ENCODE measurements at regions not wholly inside any gene's neighbourhood (a gene's known extent, or its start where the extent isn't known, plus 50 kb on each side); places are given as distances from the start of the nearest gene placed in this dataset.

DNA sequence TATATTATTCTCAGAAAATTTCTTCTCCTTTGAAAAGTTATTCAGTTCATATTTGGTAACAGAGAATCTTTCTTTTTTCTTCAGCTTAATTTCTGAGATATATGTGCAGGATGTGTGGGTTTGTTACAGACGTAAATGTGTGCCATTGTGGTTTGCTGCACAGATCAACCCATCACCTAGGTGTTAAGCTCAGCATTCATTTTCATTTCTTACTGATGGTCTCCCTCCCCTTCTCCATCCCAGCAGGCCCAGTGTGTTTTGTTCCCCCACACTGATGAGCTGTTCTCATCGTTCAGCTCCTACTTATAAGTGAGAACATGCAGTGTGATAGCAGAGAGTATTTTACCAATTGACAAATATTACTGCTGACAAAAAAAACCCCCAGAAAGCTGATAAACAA lies 330.0 kb upstream of the CHD1 start:
- no peaks in the 10 kb centered on the region for H3K27me3 ChIP-seq
- WGBS, result 59% methylated on average over 2 of the region's 2 CpGs
- no peak for TF ChIP-seq CTCF (IDR thresholded peaks at IDR 0.05)
- TF ChIP-seq POLR2A (IDR thresholded peaks at IDR 0.05), result no peak
- no peak for TF ChIP-seq POLR2AphosphoS5 (IDR thresholded peaks at IDR 0.05)
- no peak for TF ChIP-seq EP300 (IDR thresholded peaks at IDR 0.05)
- DNase-seq (ENCODE audit: low spot score in 2 of 2), result no peak
- H3K36me3 ChIP-seq, result no peaks in the 10 kb centered on the region
- no peak overlapping the region for H3K4me3 ChIP-seq
- H3K4me1 ChIP-seq, result no peaks in the 10 kb centered on the region
- no peak overlapping the region for H3K27ac ChIP-seq
- H3K9me3 ChIP-seq, result no peaks in the 10 kb centered on the region

DNA sequence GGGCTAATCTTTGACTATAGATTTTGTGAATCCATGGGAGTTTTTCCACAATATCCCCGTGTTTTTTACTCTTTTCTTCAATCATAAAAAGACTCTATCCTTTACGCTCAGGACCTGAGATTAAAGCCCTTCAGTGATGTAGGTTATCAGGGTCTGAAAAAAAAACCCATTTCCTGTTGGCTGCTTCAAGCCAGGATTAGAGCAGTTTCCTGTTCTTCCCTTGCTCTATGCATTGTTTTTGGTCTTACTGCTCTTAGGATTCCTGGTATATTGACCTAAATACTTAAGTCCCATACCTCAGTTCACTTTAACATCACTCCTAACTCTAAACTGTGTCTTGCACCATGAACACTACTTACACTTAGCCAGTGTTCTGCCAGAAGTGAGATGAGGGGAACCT lies 319.3 kb upstream of the CHD1 start:
- DNase-seq (ENCODE audit: low spot score in 2 of 2), result no peak
- WGBS, result 62% methylated on average over 2 of the region's 2 CpGs
- Histone ChIP-seq H3K4me1 (no peaks in the 10 kb centered on the region), H3K9me3 (no peaks in the 10 kb centered on the region), H3K36me3 (no peaks in the 10 kb centered on the region), H3K27me3 (no peaks in the 10 kb centered on the region), H3K4me3 (no peak overlapping the region), H3K27ac (no peak overlapping the region)
- TF ChIP-seq CTCF (IDR thresholded peaks at IDR 0.05), result no peak
- no peak for TF ChIP-seq POLR2A (IDR thresholded peaks at IDR 0.05)
- TF ChIP-seq POLR2AphosphoS5 (IDR thresholded peaks at IDR 0.05), result no peak
- TF ChIP-seq EP300 (IDR thresholded peaks at IDR 0.05), result no peak

DNA sequence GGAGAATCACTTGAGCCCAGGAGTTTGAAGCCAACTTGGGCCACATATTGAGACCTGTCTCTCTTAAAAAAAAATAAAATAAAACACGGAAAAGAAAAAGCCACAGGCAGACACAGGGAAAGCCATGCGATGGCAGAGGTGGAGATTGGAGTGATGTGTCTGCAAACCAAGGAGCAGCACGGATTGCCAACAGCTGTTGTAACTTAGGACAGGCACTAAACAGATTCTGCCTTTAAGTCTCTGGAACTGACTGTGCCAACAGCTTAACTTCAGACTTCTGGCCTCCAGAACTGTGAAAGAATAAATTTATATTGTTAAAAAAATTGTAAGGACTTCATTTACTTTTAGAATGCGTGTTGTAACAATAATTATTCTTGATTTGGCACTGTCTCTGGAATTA lies 318.5 kb upstream of the CHD1 start:
- WGBS, result 67% methylated on average over 4 of the region's 4 CpGs
- no peak for DNase-seq (ENCODE audit: low spot score in 2 of 2)
- Histone ChIP-seq H3K9me3 (no peaks in the 10 kb centered on the region), H3K36me3 (no peaks in the 10 kb centered on the region), H3K4me3 (no peak overlapping the region), H3K27ac (no peak overlapping the region), H3K4me1 (no peaks in the 10 kb centered on the region), H3K27me3 (no peaks in the 10 kb centered on the region)
- TF ChIP-seq POLR2A (IDR thresholded peaks at IDR 0.05) (no peak), CTCF (IDR thresholded peaks at IDR 0.05) (no peak), POLR2AphosphoS5 (IDR thresholded peaks at IDR 0.05) (no peak), EP300 (IDR thresholded peaks at IDR 0.05) (no peak)

DNA sequence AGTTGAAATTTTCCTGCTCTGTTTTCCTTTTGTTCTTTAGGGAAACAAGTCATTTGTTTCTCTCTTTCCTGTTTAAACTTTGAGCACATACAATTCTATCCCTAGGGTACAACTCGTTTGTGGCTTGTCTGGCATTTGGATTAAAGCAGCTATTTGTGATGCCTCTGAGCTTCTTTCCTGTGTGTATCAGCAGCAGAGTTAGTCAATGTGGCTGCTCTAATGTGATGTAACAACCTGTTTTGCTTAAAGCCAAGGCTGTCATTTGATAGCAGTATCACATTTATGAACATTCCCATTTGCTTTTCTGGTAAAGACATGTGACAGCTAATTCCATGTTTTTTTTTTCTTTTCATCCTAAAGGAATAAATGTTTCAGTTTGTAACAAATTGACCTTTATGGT lies 314.3 kb upstream of the CHD1 start:
- Histone ChIP-seq H3K9me3 (no peaks in the 10 kb centered on the region), H3K27me3 (no peaks in the 10 kb centered on the region)
- 15% methylated on average over 1 of the region's 1 CpG for WGBS

GRCh38 chr5:99239826-99240360 lies 311.1 kb upstream of the CHD1 start:
- TF ChIP-seq EP300 (IDR thresholded peaks at IDR 0.05), result no peak
- TF ChIP-seq POLR2A (IDR thresholded peaks at IDR 0.05), result no peak
- no peak for TF ChIP-seq POLR2AphosphoS5 (IDR thresholded peaks at IDR 0.05)
- no peak for TF ChIP-seq CTCF (IDR thresholded peaks at IDR 0.05)
- DNase-seq (ENCODE audit: low spot score in 2 of 2), result no peak
- H3K4me3 ChIP-seq, result no peak overlapping the region
- H3K36me3 ChIP-seq, result no peaks in the 10 kb centered on the region
- 90% methylated on average over 3 of the region's 3 CpGs for WGBS
- no peaks in the 10 kb centered on the region for H3K4me1 ChIP-seq
- H3K27me3 ChIP-seq, result no peaks in the 10 kb centered on the region
- no peak overlapping the region for H3K27ac ChIP-seq
- H3K9me3 ChIP-seq, result no peaks in the 10 kb centered on the region

More for the DNA sequence above, 314.3 kb upstream of the CHD1 start:
- no peak for DNase-seq (ENCODE audit: low spot score in 2 of 2)
- no peak overlapping the region for H3K27ac ChIP-seq
- H3K36me3 ChIP-seq, result no peaks in the 10 kb centered on the region
- H3K4me1 ChIP-seq, result no peaks in the 10 kb centered on the region
- TF ChIP-seq EP300 (IDR thresholded peaks at IDR 0.05) (no peak), CTCF (IDR thresholded peaks at IDR 0.05) (no peak), POLR2AphosphoS5 (IDR thresholded peaks at IDR 0.05) (no peak), POLR2A (IDR thresholded peaks at IDR 0.05) (no peak)
- no peak overlapping the region for H3K4me3 ChIP-seq
